ENCODE measurements at regions not wholly inside any gene's neighbourhood (a gene's known extent, or its start where the extent isn't known, plus 50 kb on each side); places are given as distances from the start of the nearest gene placed in this dataset.

- Mint-ChIP-seq H3K4me1 (no peaks in the 10 kb centered on the region), H3K27me3 (no peaks in the 10 kb centered on the region), H3K27ac (no peak overlapping the region), H3K9me3 (ENCODE audit: low read depth) (no peaks in the 10 kb centered on the region), H3K4me3 (no peak overlapping the region), H3K36me3 (no peaks in the 10 kb centered on the region)
- ATAC-seq = no peak
- no peak for DNase-seq
- CTCF ChIA-PET = no interaction called here
These were observed 513.6 kb downstream of the CDY2B start for GRCh38 chrY:17366400-17366799.

- Mint-ChIP-seq H3K36me3 (no peaks in the 10 kb centered on the region), H3K4me3 (no peak overlapping the region), H3K9me3 (ENCODE audit: low read depth) (peaks cover 6% of the 10 kb centered on the region), H3K4me1 (no peaks in the 10 kb centered on the region), H3K27me3 (no peaks in the 10 kb centered on the region), H3K27ac (no peak overlapping the region)
- no peak for DNase-seq
- no peak for ATAC-seq
- CTCF ChIA-PET = no interaction called here
These were observed 541.0 kb downstream of the CDY2B start for GRCh38 chrY:17339028-17339427.

GRCh38 chrY:17330733-17331132, 549.3 kb downstream of the CDY2B start:
- H3K4me3 Mint-ChIP-seq = no peak overlapping the region
- H3K4me1 Mint-ChIP-seq = no peaks in the 10 kb centered on the region
- no peaks in the 10 kb centered on the region for H3K27me3 Mint-ChIP-seq
- ATAC-seq (no peak), DNase-seq (no peak)
- H3K27ac Mint-ChIP-seq = no peak overlapping the region
- no peaks in the 10 kb centered on the region for H3K9me3 Mint-ChIP-seq (ENCODE audit: low read depth)
- no peaks in the 10 kb centered on the region for H3K36me3 Mint-ChIP-seq
- CTCF ChIA-PET = no interaction called here

GRCh38 chrY:17319916-17320315, 560.1 kb downstream of the CDY2B start:
- CTCF ChIA-PET = no interaction called here

GRCh38 chrY:17318631-17319030, 561.4 kb downstream of the CDY2B start:
- Mint-ChIP-seq H3K27me3 (no peaks in the 10 kb centered on the region), H3K4me1 (no peaks in the 10 kb centered on the region), H3K27ac (no peak overlapping the region), H3K4me3 (no peak overlapping the region), H3K9me3 (ENCODE audit: low read depth) (no peaks in the 10 kb centered on the region), H3K36me3 (no peaks in the 10 kb centered on the region)
- CTCF ChIA-PET = no interaction called here
- ATAC-seq = no peak
- no peak for DNase-seq

More at GRCh38 chrY:17319916-17320315, 560.1 kb downstream of the CDY2B start:
- H3K9me3 Mint-ChIP-seq (ENCODE audit: low read depth) = no peaks in the 10 kb centered on the region
- DNase-seq = no peak
- H3K36me3 Mint-ChIP-seq = no peaks in the 10 kb centered on the region
- H3K4me1 Mint-ChIP-seq = no peaks in the 10 kb centered on the region
- H3K4me3 Mint-ChIP-seq = no peak overlapping the region
- no peak overlapping the region for H3K27ac Mint-ChIP-seq
- H3K27me3 Mint-ChIP-seq = no peaks in the 10 kb centered on the region
- no peak for ATAC-seq

- Mint-ChIP-seq H3K27me3 (no peaks in the 10 kb centered on the region), H3K36me3 (no peaks in the 10 kb centered on the region), H3K9me3 (ENCODE audit: low read depth) (no peaks in the 10 kb centered on the region), H3K27ac (no peak overlapping the region), H3K4me1 (no peaks in the 10 kb centered on the region), H3K4me3 (no peak overlapping the region)
- ATAC-seq = no peak
- DNase-seq = no peak
- CTCF ChIA-PET = no interaction called here
These were observed 603.0 kb downstream of the CDY2B start for GRCh38 chrY:17277056-17277455.

- H3K4me3 Mint-ChIP-seq = no peak overlapping the region
- DNase-seq (no peak), ATAC-seq (no peak)
- no peak overlapping the region for H3K27ac Mint-ChIP-seq
- CTCF ChIA-PET = no interaction called here
- H3K9me3 Mint-ChIP-seq (ENCODE audit: low read depth) = no peaks in the 10 kb centered on the region
- H3K27me3 Mint-ChIP-seq = no peaks in the 10 kb centered on the region
- H3K36me3 Mint-ChIP-seq = no peaks in the 10 kb centered on the region
- no peaks in the 10 kb centered on the region for H3K4me1 Mint-ChIP-seq
These were observed 620.5 kb downstream of the CDY2B start for GRCh38 chrY:17259497-17259896.

- H3K9me3 Mint-ChIP-seq (ENCODE audit: low read depth) = peaks cover 3% of the 10 kb centered on the region
- no peaks in the 10 kb centered on the region for H3K36me3 Mint-ChIP-seq
- ATAC-seq = no peak
- no peak overlapping the region for H3K27ac Mint-ChIP-seq
- CTCF ChIA-PET = no interaction called here
- no peak for DNase-seq
- H3K4me3 Mint-ChIP-seq = no peak overlapping the region
- no peaks in the 10 kb centered on the region for H3K4me1 Mint-ChIP-seq
- no peaks in the 10 kb centered on the region for H3K27me3 Mint-ChIP-seq
These were observed 641.6 kb downstream of the CDY2B start for GRCh38 chrY:17238406-17238805.

- Mint-ChIP-seq H3K36me3 (no peaks in the 10 kb centered on the region), H3K27ac (no peak overlapping the region), H3K4me1 (no peaks in the 10 kb centered on the region), H3K4me3 (no peak overlapping the region), H3K9me3 (ENCODE audit: low read depth) (peaks cover 3% of the 10 kb centered on the region), H3K27me3 (no peaks in the 10 kb centered on the region)
- ATAC-seq = no peak
- no peak for DNase-seq
- CTCF ChIA-PET = no interaction called here
These were observed 644.3 kb downstream of the CDY2B start for GRCh38 chrY:17235769-17236168.

GRCh38 chrY:17233435-17234109, 646.4 kb downstream of the CDY2B start:
- no peaks in the 10 kb centered on the region for H3K36me3 Mint-ChIP-seq
- H3K9me3 Mint-ChIP-seq (ENCODE audit: low read depth) = peaks cover 3% of the 10 kb centered on the region
- CTCF ChIA-PET = no interaction called here
- H3K27ac Mint-ChIP-seq = no peak overlapping the region
- no peak overlapping the region for H3K4me3 Mint-ChIP-seq
- no peak for ATAC-seq
- H3K4me1 Mint-ChIP-seq = no peaks in the 10 kb centered on the region
- DNase-seq = no peak
- H3K27me3 Mint-ChIP-seq = no peaks in the 10 kb centered on the region

- DNase-seq = no peak
- H3K4me1 Mint-ChIP-seq = no peaks in the 10 kb centered on the region
- CTCF ChIA-PET = no interaction called here
- H3K4me3 Mint-ChIP-seq = no peak overlapping the region
- no peaks in the 10 kb centered on the region for H3K27me3 Mint-ChIP-seq
- no peak for ATAC-seq
- H3K27ac Mint-ChIP-seq = no peak overlapping the region
- H3K36me3 Mint-ChIP-seq = no peaks in the 10 kb centered on the region
- H3K9me3 Mint-ChIP-seq (ENCODE audit: low read depth) = peaks cover 4% of the 10 kb centered on the region
These were observed 648.0 kb downstream of the CDY2B start for GRCh38 chrY:17231994-17232393.

GRCh38 chrY:17223502-17223901, 656.5 kb downstream of the CDY2B start:
- DNase-seq = no peak
- ATAC-seq = no peak
- Mint-ChIP-seq H3K27ac (no peak overlapping the region), H3K27me3 (no peaks in the 10 kb centered on the region), H3K4me3 (no peak overlapping the region), H3K4me1 (no peaks in the 10 kb centered on the region), H3K9me3 (ENCODE audit: low read depth) (peaks cover 3% of the 10 kb centered on the region), H3K36me3 (no peaks in the 10 kb centered on the region)
- CTCF ChIA-PET = no interaction called here

GRCh38 chrY:17202395-17202794, 677.6 kb downstream of the CDY2B start:
- CTCF ChIA-PET = no interaction called here
- no peak for ATAC-seq
- no peaks in the 10 kb centered on the region for H3K27me3 Mint-ChIP-seq

GRCh38 chrY:17184299-17184698, 695.7 kb downstream of the CDY2B start:
- H3K27ac Mint-ChIP-seq = no peak overlapping the region
- H3K27me3 Mint-ChIP-seq = no peaks in the 10 kb centered on the region
- H3K36me3 Mint-ChIP-seq = no peaks in the 10 kb centered on the region
- H3K4me1 Mint-ChIP-seq = no peaks in the 10 kb centered on the region
- no peak overlapping the region for H3K4me3 Mint-ChIP-seq
- no peak for ATAC-seq
- no peak for DNase-seq
- CTCF ChIA-PET = no interaction called here
- H3K9me3 Mint-ChIP-seq (ENCODE audit: low read depth) = peaks cover 3% of the 10 kb centered on the region

More at GRCh38 chrY:17202395-17202794, 677.6 kb downstream of the CDY2B start:
- no peak for DNase-seq
- no peaks in the 10 kb centered on the region for H3K36me3 Mint-ChIP-seq
- H3K4me1 Mint-ChIP-seq = no peaks in the 10 kb centered on the region
- no peak overlapping the region for H3K4me3 Mint-ChIP-seq
- H3K9me3 Mint-ChIP-seq (ENCODE audit: low read depth) = no peaks in the 10 kb centered on the region
- no peak overlapping the region for H3K27ac Mint-ChIP-seq

- H3K9me3 Mint-ChIP-seq (ENCODE audit: low read depth) = peaks cover 8% of the 10 kb centered on the region
- H3K27ac Mint-ChIP-seq = no peak overlapping the region
- DNase-seq (no peak), ATAC-seq (no peak)
- no peaks in the 10 kb centered on the region for H3K27me3 Mint-ChIP-seq
- CTCF ChIA-PET = no interaction called here
- no peak overlapping the region for H3K4me3 Mint-ChIP-seq
- no peaks in the 10 kb centered on the region for H3K4me1 Mint-ChIP-seq
- H3K36me3 Mint-ChIP-seq = no peaks in the 10 kb centered on the region
These were observed 713.1 kb downstream of the CDY2B start for GRCh38 chrY:17166881-17167280.
